ENCODE measurements at regions not wholly inside any gene's neighbourhood (a gene's known extent, or its start where the extent isn't known, plus 50 kb on each side); places are given as distances from the start of the nearest gene placed in this dataset.
"Not testable (repeated sequence)": the region's sequence is repeated elsewhere in the genome, so short reads cannot be mapped to it uniquely, and the experiment has no call there.

- H3K4me3 Mint-ChIP-seq (ENCODE audit: low read depth, unreplicated experiment): no peak overlapping the region
- no peaks in the 10 kb centered on the region for H3K4me1 Mint-ChIP-seq (ENCODE audit: low read depth, unreplicated experiment)
- DNase-seq: no peak
- no peaks in the 10 kb centered on the region for H3K36me3 Mint-ChIP-seq (ENCODE audit: insufficient read depth, unreplicated experiment)
- H3K9me3 Mint-ChIP-seq (ENCODE audit: low read depth, unreplicated experiment): no peaks in the 10 kb centered on the region
- CTCF ChIA-PET: no interaction called here
- BruUV-seq (replicated peaks): no TSS peak
- no peak overlapping the region for H3K27ac Mint-ChIP-seq (ENCODE audit: unreplicated experiment)
- TF ChIP-seq CTCF (IDR thresholded peaks at IDR 0.05; ENCODE audit: unreplicated experiment): no peak
- H3K27me3 Mint-ChIP-seq (ENCODE audit: unreplicated experiment): no peaks in the 10 kb centered on the region
- intact Hi-C loops (cut with micrococcal nuclease; ENCODE audit: unreplicated experiment): no loop called here
Observed at GRCh38 chr5:154674029-154674428, 81.1 kb upstream of the LARP1 start.

- BruUV-seq (replicated peaks): no TSS peak
- Mint-ChIP-seq H3K9me3 (ENCODE audit: low read depth, unreplicated experiment) (peaks cover 4% of the 10 kb centered on the region), H3K27me3 (ENCODE audit: unreplicated experiment) (no peaks in the 10 kb centered on the region), H3K4me1 (ENCODE audit: low read depth, unreplicated experiment) (no peaks in the 10 kb centered on the region), H3K36me3 (ENCODE audit: insufficient read depth, unreplicated experiment) (no peaks in the 10 kb centered on the region), H3K27ac (ENCODE audit: unreplicated experiment) (no peak overlapping the region), H3K4me3 (ENCODE audit: low read depth, unreplicated experiment) (no peak overlapping the region)
- TF ChIP-seq CTCF (IDR thresholded peaks at IDR 0.05; ENCODE audit: unreplicated experiment): no peak
- no peak for DNase-seq
- intact Hi-C loops (cut with micrococcal nuclease; ENCODE audit: unreplicated experiment): no loop called here
- CTCF ChIA-PET: no interaction called here
Observed at GRCh38 chr5:154673506-154673905, 81.7 kb upstream of the LARP1 start.

DNA sequence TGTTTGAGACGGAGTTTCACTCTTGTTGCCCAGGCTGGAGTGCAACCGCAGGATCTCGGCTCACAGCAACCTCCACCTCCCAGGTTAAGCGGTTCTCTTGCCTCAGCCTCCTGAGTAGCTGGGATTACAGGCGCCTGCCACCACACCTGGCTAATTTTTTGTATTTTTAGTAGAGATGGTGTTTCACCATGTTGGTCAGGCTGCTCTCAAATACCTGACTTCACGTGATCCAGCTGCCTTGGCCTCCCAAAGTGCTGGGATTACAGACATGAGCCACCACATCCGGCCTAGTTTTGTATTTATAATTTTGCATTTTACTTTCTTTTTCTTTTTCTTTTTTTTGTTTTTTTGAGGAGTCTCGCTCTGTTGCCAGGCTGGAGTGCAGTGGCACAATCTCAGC is 85.3 kb upstream of the LARP1 start:
- H3K27me3 Mint-ChIP-seq (ENCODE audit: unreplicated experiment); H3K9me3 Mint-ChIP-seq (ENCODE audit: low read depth, unreplicated experiment); CTCF ChIA-PET: not testable (repeated sequence)

DNA sequence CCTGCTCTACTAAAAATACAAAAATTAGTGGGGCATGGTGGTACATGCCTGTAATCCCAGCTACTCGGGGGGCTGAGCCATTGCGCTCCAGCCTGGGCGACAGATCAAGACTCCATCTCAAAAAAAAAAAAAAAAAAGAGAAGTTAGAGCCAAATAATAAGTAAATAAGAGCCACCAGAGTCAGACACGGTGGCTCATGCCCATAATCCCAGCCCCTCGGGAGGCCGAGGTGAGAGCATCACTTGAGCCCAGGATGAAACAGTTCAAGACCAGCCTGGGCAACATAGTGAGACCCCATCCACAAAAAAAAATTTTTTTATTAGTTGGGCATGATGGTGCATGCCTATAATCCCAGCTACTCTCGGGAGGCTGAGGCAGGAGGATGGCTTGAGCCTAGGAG is 85.8 kb upstream of the LARP1 start:
- Mint-ChIP-seq H3K4me1 (ENCODE audit: low read depth, unreplicated experiment) (no peaks in the 10 kb centered on the region), H3K4me3 (ENCODE audit: low read depth, unreplicated experiment) (no peak overlapping the region), H3K27ac (ENCODE audit: unreplicated experiment) (no peak overlapping the region), H3K9me3 (ENCODE audit: low read depth, unreplicated experiment) (peaks cover 7% of the 10 kb centered on the region), H3K36me3 (ENCODE audit: insufficient read depth, unreplicated experiment) (no peaks in the 10 kb centered on the region), H3K27me3 (ENCODE audit: unreplicated experiment) (no peaks in the 10 kb centered on the region)
- CTCF ChIA-PET: interaction anchor here (0.6 kb wide), 1 partner anchor 67 kb away, joined by 3 read pairs; no protein-coding TSS in a partner anchor
- intact Hi-C loops (cut with micrococcal nuclease; ENCODE audit: unreplicated experiment): no loop called here
- BruUV-seq (replicated peaks): no TSS peak
- no peak for TF ChIP-seq CTCF (IDR thresholded peaks at IDR 0.05; ENCODE audit: unreplicated experiment)
- no peak for DNase-seq

More for the DNA sequence above, 85.3 kb upstream of the LARP1 start:
- H3K4me1 Mint-ChIP-seq (ENCODE audit: low read depth, unreplicated experiment); H3K36me3 Mint-ChIP-seq (ENCODE audit: insufficient read depth, unreplicated experiment); intact Hi-C loops (cut with micrococcal nuclease; ENCODE audit: unreplicated experiment); DNase-seq; BruUV-seq (replicated peaks); H3K27ac Mint-ChIP-seq (ENCODE audit: unreplicated experiment); H3K4me3 Mint-ChIP-seq (ENCODE audit: low read depth, unreplicated experiment): not testable (repeated sequence)

DNA sequence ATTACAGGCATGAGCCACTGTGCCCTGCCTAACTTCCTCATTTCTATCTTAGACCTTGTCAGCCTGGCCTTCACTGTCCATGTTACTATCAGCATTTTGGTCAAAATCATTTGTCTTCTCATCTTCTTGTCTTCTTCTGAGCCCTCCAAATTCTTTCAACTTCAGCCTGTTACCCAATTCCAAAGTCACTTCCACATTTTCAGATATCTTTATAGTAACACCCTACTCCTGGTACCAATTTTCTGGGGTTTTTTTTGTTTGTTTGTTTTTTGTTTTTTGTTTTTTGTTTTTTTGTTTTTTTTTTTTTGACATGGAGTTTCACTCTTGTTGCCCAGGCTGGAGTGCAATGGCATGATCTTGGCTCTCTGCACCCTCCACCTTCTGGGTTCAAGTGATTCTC is 90.3 kb upstream of the LARP1 start:
- BruUV-seq (replicated peaks): no TSS peak
- no peak overlapping the region for H3K27ac Mint-ChIP-seq (ENCODE audit: unreplicated experiment)
- no peaks in the 10 kb centered on the region for H3K4me1 Mint-ChIP-seq (ENCODE audit: low read depth, unreplicated experiment)
- no peaks in the 10 kb centered on the region for H3K27me3 Mint-ChIP-seq (ENCODE audit: unreplicated experiment)
- intact Hi-C loops (cut with micrococcal nuclease; ENCODE audit: unreplicated experiment): no loop called here
- DNase-seq: no peak
- TF ChIP-seq CTCF (IDR thresholded peaks at IDR 0.05; ENCODE audit: unreplicated experiment): no peak
- H3K36me3 Mint-ChIP-seq (ENCODE audit: insufficient read depth, unreplicated experiment): no peaks in the 10 kb centered on the region
- CTCF ChIA-PET: no interaction called here
- peaks cover 10% of the 10 kb centered on the region for H3K9me3 Mint-ChIP-seq (ENCODE audit: low read depth, unreplicated experiment)
- no peak overlapping the region for H3K4me3 Mint-ChIP-seq (ENCODE audit: low read depth, unreplicated experiment)
